ENCODE measurements at regions not wholly inside any gene's neighbourhood (a gene's known extent, or its start where the extent isn't known, plus 50 kb on each side); places are given as distances from the start of the nearest gene placed in this dataset.

DNA sequence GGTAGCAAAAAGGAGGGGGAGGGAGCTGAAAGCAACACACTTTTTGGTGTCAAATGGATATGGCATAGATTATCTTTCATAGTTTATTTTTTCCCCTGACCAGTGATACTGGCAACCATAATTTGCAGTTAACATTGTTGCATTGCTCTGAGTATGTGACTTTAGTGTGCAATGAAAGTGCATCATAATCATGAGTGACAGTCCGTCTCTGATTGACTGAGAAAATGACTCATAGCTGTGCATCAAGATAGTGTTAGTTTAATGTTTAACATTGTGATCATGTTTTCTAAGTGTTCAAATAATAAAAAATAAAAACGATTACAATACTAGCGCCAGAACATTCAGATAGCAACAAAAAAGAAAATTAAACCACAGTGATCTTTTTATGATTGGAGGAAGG, 952.4 kb upstream of the TENM4 start:
- H2BK5ac ChIP-seq (ENCODE audit: low read depth, low read length, poor library complexity, severe bottlenecking), result no peak overlapping the region
- no TSS peak for BruUV-seq (replicated peaks)
- H3K27ac ChIP-seq (ENCODE audit: insufficient read depth, low read length), result no peak overlapping the region
- H3K27me3 ChIP-seq (ENCODE audit: control insufficient read depth, insufficient read depth, low read length), result no peaks in the 10 kb centered on the region
- ATAC-seq (ENCODE audit: low read depth), result no peak
- intact Hi-C loops (cut with micrococcal nuclease), result no loop called here
- dilution Hi-C loops (cut with HindIII; ENCODE audit: low sequenced_read_pairs, unreplicated experiment), result no loop called here
- H2AK9ac ChIP-seq (replicated peaks; ENCODE audit: low read depth, low read length, poor library complexity), result no peak overlapping the region
- no peak overlapping the region for H3K18ac ChIP-seq (ENCODE audit: low read depth, low read length)
- no peak overlapping the region for H3K14ac ChIP-seq (replicated peaks; ENCODE audit: low read depth, low read length)
- no peak for DNase-seq
- no peak overlapping the region for H2AFZ ChIP-seq (replicated peaks; ENCODE audit: low read length, poor library complexity)
- H3K79me1 ChIP-seq (ENCODE audit: low read depth in 1 of 2, low read length in 2 of 2), result no peaks in the 10 kb centered on the region
- H3K36me3 ChIP-seq (ENCODE audit: control insufficient read depth, insufficient read depth, low read length), result no peaks in the 10 kb centered on the region
- no peak overlapping the region for H2BK15ac ChIP-seq (ENCODE audit: low read depth, low read length)
- H2BK20ac ChIP-seq (ENCODE audit: low read depth, low read length), result no peak overlapping the region
- H2BK120ac ChIP-seq (ENCODE audit: low read depth, low read length), result no peak overlapping the region
- no peak overlapping the region for H4K5ac ChIP-seq (ENCODE audit: low read depth, low read length)
- POLR2A ChIA-PET (ENCODE audit: unreplicated experiment), result no interaction called here
- no peak overlapping the region for H3K4me3 ChIP-seq (ENCODE audit: insufficient read depth, low read depth, low read length)
- H3K4me1 ChIP-seq (ENCODE audit: control insufficient read depth, insufficient read depth, low read length), result no peaks in the 10 kb centered on the region
- H3K23ac ChIP-seq (ENCODE audit: low read depth, low read length), result no peak overlapping the region
- no peak overlapping the region for H3K9ac ChIP-seq (ENCODE audit: low read depth, low read length)
- no peak overlapping the region for H3K4me2 ChIP-seq (ENCODE audit: low read depth, low read length)
- H3K9me3 ChIP-seq (ENCODE audit: control insufficient read depth, insufficient read depth, low read length), result no peaks in the 10 kb centered on the region
- WGBS, 2 experiments (ENCODE audit: extremely low coverage in 2 of 2, insufficient read length in 1 of 2), result no CpG with 5 or more reads among the region's 3 CpGs
- CTCF ChIA-PET, result no interaction called here
- H3K9me1 ChIP-seq (ENCODE audit: insufficient read depth, low read length), result no peaks in the 10 kb centered on the region
- H4K8ac ChIP-seq (ENCODE audit: low read depth in 2 of 2, low read length in 2 of 2), result no peak overlapping the region
- H4K20me1 ChIP-seq (ENCODE audit: insufficient read depth, low read length), result no peaks in the 10 kb centered on the region
- in situ Hi-C loops (cut with MboI; ENCODE audit: low sequenced_read_pairs), result no loop called here
- H2AK5ac ChIP-seq (ENCODE audit: low read depth, low read length), result no peak overlapping the region
- no peak overlapping the region for H3K4ac ChIP-seq (ENCODE audit: low read depth, low read length)
- no peak overlapping the region for H3K56ac ChIP-seq (ENCODE audit: extremely low read depth, insufficient read depth, low read length)
- no peak for TF ChIP-seq MAZ (IDR thresholded peaks at IDR 0.05; ENCODE audit: borderline replicate concordance, low read depth, low read length)
- TF ChIP-seq CEBPB (IDR thresholded peaks at IDR 0.05; ENCODE audit: low read depth, low read length), result no peak
- TF ChIP-seq CHD1 (IDR thresholded peaks at IDR 0.05; ENCODE audit: low read depth, low read length), result no peak
- no peak for TF ChIP-seq MXI1 (IDR thresholded peaks at IDR 0.05; ENCODE audit: borderline replicate concordance, low read depth, low read length)
- no peak for TF ChIP-seq SMC3 (IDR thresholded peaks at IDR 0.05; ENCODE audit: low read depth, low read length)
- TF ChIP-seq MAFK (IDR thresholded peaks at IDR 0.05; ENCODE audit: low read depth, low read length), result no peak
- TF ChIP-seq FOS (IDR thresholded peaks at IDR 0.05; ENCODE audit: low read depth, low read length), result no peak
- TF ChIP-seq RAD21 (IDR thresholded peaks at IDR 0.05; ENCODE audit: low read length), result no peak
- no peak for TF ChIP-seq POLR2A (IDR thresholded peaks at IDR 0.05; ENCODE audit: low read depth, low read length)
- no peak for TF ChIP-seq BHLHE40 (IDR thresholded peaks at IDR 0.05; ENCODE audit: low read depth, low read length)
- TF ChIP-seq, protein P1, sequence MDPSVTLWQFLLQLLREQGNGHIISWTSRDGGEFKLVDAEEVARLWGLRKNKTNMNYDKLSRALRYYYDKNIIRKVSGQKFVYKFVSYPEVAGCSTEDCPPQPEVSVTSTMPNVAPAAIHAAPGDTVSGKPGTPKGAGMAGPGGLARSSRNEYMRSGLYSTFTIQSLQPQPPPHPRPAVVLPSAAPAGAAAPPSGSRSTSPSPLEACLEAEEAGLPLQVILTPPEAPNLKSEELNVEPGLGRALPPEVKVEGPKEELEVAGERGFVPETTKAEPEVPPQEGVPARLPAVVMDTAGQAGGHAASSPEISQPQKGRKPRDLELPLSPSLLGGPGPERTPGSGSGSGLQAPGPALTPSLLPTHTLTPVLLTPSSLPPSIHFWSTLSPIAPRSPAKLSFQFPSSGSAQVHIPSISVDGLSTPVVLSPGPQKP (IDR thresholded peaks at IDR 0.05; ENCODE audit: borderline replicate concordance, low read depth, low read length), result no peak
- TF ChIP-seq, protein P2, sequence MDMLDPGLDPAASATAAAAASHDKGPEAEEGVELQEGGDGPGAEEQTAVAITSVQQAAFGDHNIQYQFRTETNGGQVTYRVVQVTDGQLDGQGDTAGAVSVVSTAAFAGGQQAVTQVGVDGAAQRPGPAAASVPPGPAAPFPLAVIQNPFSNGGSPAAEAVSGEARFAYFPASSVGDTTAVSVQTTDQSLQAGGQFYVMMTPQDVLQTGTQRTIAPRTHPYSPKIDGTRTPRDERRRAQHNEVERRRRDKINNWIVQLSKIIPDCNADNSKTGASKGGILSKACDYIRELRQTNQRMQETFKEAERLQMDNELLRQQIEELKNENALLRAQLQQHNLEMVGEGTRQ (IDR thresholded peaks at IDR 0.05; ENCODE audit: low read depth, low read length), result no peak
- H4K91ac ChIP-seq (ENCODE audit: insufficient read depth, low read depth, low read length), result no peak overlapping the region
